ENCODE measurements at regions not wholly inside any gene's neighbourhood (a gene's known extent, or its start where the extent isn't known, plus 50 kb on each side); places are given as distances from the start of the nearest gene placed in this dataset.

- no peak for FAIRE-seq
- no peak for DNase-seq (ENCODE audit: low read depth in 1 of 2, low spot score in 2 of 2)
- H2AK5ac ChIP-seq (ENCODE audit: low read depth, low read length) = no peak overlapping the region
- H3K79me1 ChIP-seq (ENCODE audit: low read depth, low read length) = no peaks in the 10 kb centered on the region
- ChIA-PET CTCF (ENCODE audit: partially characterized antibody) (interaction anchor here (0.9 kb wide), 1 partner anchor 9 kb away, joined by 3 read pairs; no protein-coding TSS in a partner anchor), POLR2A (ENCODE audit: partially characterized antibody) (no interaction called here)
- no peaks in the 10 kb centered on the region for H3K79me2 ChIP-seq (ENCODE audit: control insufficient read depth in 1 of 2, insufficient read depth in 2 of 2, low read length in 2 of 2)
- H3K18ac ChIP-seq (ENCODE audit: extremely low read depth, low read length) = no peak overlapping the region
- no peak overlapping the region for H2BK20ac ChIP-seq (ENCODE audit: low read length)
- H3K4me1 ChIP-seq (replicated peaks in 1 of 4; ENCODE audit: control insufficient read depth in 3 of 4, insufficient read depth in 4 of 4, low read length in 3 of 4) = no peaks in the 10 kb centered on the region
- no peaks in the 10 kb centered on the region for H3K27me3 ChIP-seq (replicated peaks in 1 of 4; ENCODE audit: control insufficient read depth in 3 of 4, extremely low read depth in 1 of 4, insufficient read depth in 3 of 4, low read length in 3 of 4)
- no peak overlapping the region for H3K14ac ChIP-seq (ENCODE audit: insufficient read length)
- H4K20me1 ChIP-seq (replicated peaks in 1 of 2; ENCODE audit: control insufficient read depth in 1 of 2, insufficient read depth in 2 of 2, low read length in 2 of 2) = no peaks in the 10 kb centered on the region
- no peak overlapping the region for H3K56ac ChIP-seq (replicated peaks; ENCODE audit: insufficient read length, low read depth, low read length)
- H3K23ac ChIP-seq (ENCODE audit: insufficient read length) = no peak overlapping the region
- H3K23me2 ChIP-seq (ENCODE audit: low read depth, low read length) = peaks cover 2% of the 10 kb centered on the region; the same call in 1 of the 2 replicates
- H2AFZ ChIP-seq (ENCODE audit: low read length) = no peak overlapping the region
- no peak overlapping the region for H4K5ac ChIP-seq (ENCODE audit: insufficient read length, low read depth, low read length)
- no peak overlapping the region for H2BK5ac ChIP-seq (ENCODE audit: low read depth, low read length)
- no peak overlapping the region for H2BK12ac ChIP-seq (ENCODE audit: low read depth, low read length)
- no peak overlapping the region for H3K4me2 ChIP-seq (ENCODE audit: insufficient read depth in 1 of 2, low read depth in 2 of 2, low read length in 2 of 2)
- H3K9me3 ChIP-seq (ENCODE audit: insufficient read depth in 2 of 2, low read depth in 1 of 2, low read length in 1 of 2) = no peaks in the 10 kb centered on the region
- H3K4ac ChIP-seq (replicated peaks; ENCODE audit: insufficient read length, low read depth, low read length) = no peak overlapping the region
- 97% methylated on average over 2 of the region's 2 CpGs; no CpG with 5 or more reads in 1 of the 2 experiments for WGBS, 2 experiments (ENCODE audit: extremely low coverage in 1 of 2, insufficient coverage in 1 of 2, insufficient read length in 1 of 2, insufficient replicate concordance in 2 of 2, low coverage in 1 of 2, low lambda C conversion rate in 2 of 2, missing lambda C conversion rate in 1 of 2)
- no peak overlapping the region for H3K27ac ChIP-seq (ENCODE audit: low read depth, low read length)
- no peak overlapping the region for H3K9ac ChIP-seq (replicated peaks in 1 of 4; ENCODE audit: extremely low read depth in 1 of 4, low read depth in 3 of 4, low read length in 3 of 4)
- H3K4me3 ChIP-seq (ENCODE audit: extremely low read depth in 1 of 4, insufficient read depth in 2 of 4, low read depth in 3 of 4, low read length in 4 of 4) = no peak overlapping the region
- no peak overlapping the region for H2BK120ac ChIP-seq (replicated peaks; ENCODE audit: low read depth, low read length)
- H4K8ac ChIP-seq (ENCODE audit: extremely low read depth, insufficient read depth, low read length) = no peak overlapping the region
- H3K36me3 ChIP-seq (ENCODE audit: control insufficient read depth in 2 of 4, insufficient read depth in 4 of 4, low read length in 3 of 4) = no peaks in the 10 kb centered on the region
- no peak overlapping the region for H2BK15ac ChIP-seq (ENCODE audit: low read length)
- no peak overlapping the region for H4K91ac ChIP-seq (replicated peaks; ENCODE audit: insufficient read length, low read length)
- TF ChIP-seq FOSL1 (IDR thresholded peaks at IDR 0.05; ENCODE audit: insufficient read depth, low read depth, low read length) = no peak
- TF ChIP-seq PHF8 (conservative IDR thresholded peaks at IDR 0.05; ENCODE audit: low read depth, low read length) = no peak
- no peak for TF ChIP-seq SUZ12 (IDR thresholded peaks at IDR 0.05; ENCODE audit: low read length)
- no peak for TF ChIP-seq POLR2A (IDR thresholded peaks at IDR 0.05; ENCODE audit: control extremely low read depth in 1 of 2, low read depth in 2 of 2, low read length in 2 of 2)
- no peak for TF ChIP-seq BACH1 (IDR thresholded peaks at IDR 0.05; ENCODE audit: low read length)
- no peak for TF ChIP-seq SP4 (IDR thresholded peaks at IDR 0.05; ENCODE audit: low read length)
- TF ChIP-seq POU5F1 (IDR thresholded peaks at IDR 0.05; ENCODE audit: low read depth, low read length) = no peak
- no peak for TF ChIP-seq RXRA (IDR thresholded peaks at IDR 0.05; ENCODE audit: insufficient read depth, low read depth, low read length)
- no peak for TF ChIP-seq CREB1 (IDR thresholded peaks at IDR 0.05)
- no peak for TF ChIP-seq SAP30 (IDR thresholded peaks at IDR 0.05; ENCODE audit: insufficient read depth, insufficient replicate concordance, low read length)
- no peak for TF ChIP-seq RBBP5 (IDR thresholded peaks at IDR 0.05; ENCODE audit: borderline replicate concordance, low read depth, low read length)
Measured at GRCh38 chr6:119479860-119480655, 130.5 kb upstream of the MAN1A1 start.
